ENCODE measurements at regions not wholly inside any gene's neighbourhood (a gene's known extent, or its start where the extent isn't known, plus 50 kb on each side); places are given as distances from the start of the nearest gene placed in this dataset.

DNA sequence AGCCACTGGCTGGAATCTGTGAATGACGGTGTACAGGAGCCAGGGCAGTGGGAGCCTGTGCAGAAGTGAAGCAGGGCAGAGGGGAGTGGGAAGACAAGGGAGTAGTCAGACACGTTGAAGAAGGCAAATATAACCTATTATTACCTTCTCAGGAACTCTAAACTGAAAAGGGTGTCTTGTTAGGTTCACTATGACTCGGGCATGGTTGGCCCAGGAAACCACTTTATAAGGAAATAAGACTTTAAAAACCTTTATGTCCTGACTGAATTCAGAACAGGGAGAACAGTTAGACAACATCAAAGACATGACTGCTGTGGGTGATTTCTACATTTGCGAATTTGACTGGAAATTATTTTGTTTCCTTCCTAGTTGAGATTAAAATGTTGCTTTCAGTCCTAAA, 107.5 kb downstream of the ACER2 start:
- no peak overlapping the region for H3K56ac ChIP-seq (ENCODE audit: low read length)
- no peak overlapping the region for H3K23ac ChIP-seq (ENCODE audit: low read length)
- H3K27me3 ChIP-seq (ENCODE audit: insufficient read depth, low read length, poor library complexity): no peaks in the 10 kb centered on the region
- no peak overlapping the region for H2BK5ac ChIP-seq (ENCODE audit: low read length)
- no peak overlapping the region for H2BK15ac ChIP-seq (replicated peaks; ENCODE audit: low read depth)
- H3K18ac ChIP-seq (ENCODE audit: low read length): no peak overlapping the region
- no peak overlapping the region for H3K4me2 ChIP-seq (ENCODE audit: low read length)
- no peak overlapping the region for H4K8ac ChIP-seq (ENCODE audit: low read depth, low read length)
- H3K79me1 ChIP-seq (ENCODE audit: low read length): no peaks in the 10 kb centered on the region
- no peak overlapping the region for H3K4ac ChIP-seq (ENCODE audit: low read depth, low read length)
- no peak overlapping the region for H3K27ac ChIP-seq (ENCODE audit: low read depth, low read length)
- no peaks in the 10 kb centered on the region for H3K79me2 ChIP-seq (ENCODE audit: control insufficient read depth, insufficient read depth, low read length)
- H4K5ac ChIP-seq (ENCODE audit: low read length): no peak overlapping the region
- H3K9ac ChIP-seq (ENCODE audit: low read length): no peak overlapping the region
- no peak for DNase-seq
- WGBS (ENCODE audit: extremely low coverage, insufficient coverage, low lambda C conversion rate): no CpG with 5 or more reads among the region's 4 CpGs
- H3K4me3 ChIP-seq (ENCODE audit: low read length): no peak overlapping the region
- H2BK120ac ChIP-seq (ENCODE audit: low read depth, low read length): no peak overlapping the region
- H3K4me1 ChIP-seq (ENCODE audit: control insufficient read depth, low read depth, low read length): no peaks in the 10 kb centered on the region
- H3K36me3 ChIP-seq (ENCODE audit: control insufficient read depth, insufficient read depth, low read length): no peaks in the 10 kb centered on the region
- no peak overlapping the region for H2AK5ac ChIP-seq (ENCODE audit: low read length)

DNA sequence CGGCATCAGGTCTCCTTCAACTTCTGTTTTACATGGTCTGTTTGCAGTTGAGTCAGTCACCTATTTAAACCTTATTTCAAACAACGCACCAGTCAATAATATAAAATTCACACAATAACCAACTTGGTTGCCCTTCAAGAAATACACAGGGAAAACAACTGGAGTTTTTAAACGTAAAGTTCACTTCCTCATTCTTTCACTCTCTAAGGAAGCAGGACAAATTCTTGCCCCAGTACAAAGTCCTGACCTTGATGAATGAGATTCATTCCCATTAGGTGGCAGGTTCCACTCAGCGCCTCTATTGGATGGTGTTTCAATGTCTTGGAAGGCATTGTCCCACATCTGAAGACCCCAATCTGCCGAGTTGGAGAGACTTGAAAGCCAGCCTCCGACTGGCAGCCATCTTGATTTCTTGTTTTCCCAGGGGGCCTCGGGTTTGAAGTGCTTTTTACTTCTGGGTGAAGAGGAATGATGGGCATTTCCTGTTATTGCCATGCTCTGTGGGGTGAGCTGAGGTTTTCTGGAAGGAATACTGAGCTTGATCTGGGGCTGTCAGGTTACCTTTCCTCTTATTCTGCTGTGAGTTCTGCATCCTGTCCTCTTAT, 105.0 kb downstream of the ACER2 start:
- no peaks in the 10 kb centered on the region for H3K79me2 ChIP-seq (ENCODE audit: control insufficient read depth, insufficient read depth, low read length)
- H3K27me3 ChIP-seq (ENCODE audit: insufficient read depth, low read length, poor library complexity): no peaks in the 10 kb centered on the region
- no peak overlapping the region for H3K27ac ChIP-seq (ENCODE audit: low read depth, low read length)
- H3K79me1 ChIP-seq (ENCODE audit: low read length): no peaks in the 10 kb centered on the region
- no peak overlapping the region for H3K9ac ChIP-seq (ENCODE audit: low read length)
- WGBS (ENCODE audit: extremely low coverage, insufficient coverage, low lambda C conversion rate): no CpG with 5 or more reads among the region's 7 CpGs
- H4K5ac ChIP-seq (ENCODE audit: low read length): no peak overlapping the region
- H2BK5ac ChIP-seq (ENCODE audit: low read length): no peak overlapping the region
- H3K4ac ChIP-seq (ENCODE audit: low read depth, low read length): no peak overlapping the region
- H3K18ac ChIP-seq (ENCODE audit: low read length): no peak overlapping the region
- H2AK5ac ChIP-seq (ENCODE audit: low read length): no peak overlapping the region
- H3K4me2 ChIP-seq (ENCODE audit: low read length): no peak overlapping the region
- no peak overlapping the region for H2BK120ac ChIP-seq (ENCODE audit: low read depth, low read length)
- no peak overlapping the region for H3K4me3 ChIP-seq (ENCODE audit: low read length)
- no peak overlapping the region for H3K56ac ChIP-seq (ENCODE audit: low read length)
- no peak overlapping the region for H4K8ac ChIP-seq (ENCODE audit: low read depth, low read length)
- H3K23ac ChIP-seq (ENCODE audit: low read length): no peak overlapping the region
- peak; percentile 5 for DNase-seq
- H2BK15ac ChIP-seq (replicated peaks; ENCODE audit: low read depth): no peak overlapping the region
- H3K4me1 ChIP-seq (ENCODE audit: control insufficient read depth, low read depth, low read length): no peaks in the 10 kb centered on the region
- H3K36me3 ChIP-seq (ENCODE audit: control insufficient read depth, insufficient read depth, low read length): no peaks in the 10 kb centered on the region

DNA sequence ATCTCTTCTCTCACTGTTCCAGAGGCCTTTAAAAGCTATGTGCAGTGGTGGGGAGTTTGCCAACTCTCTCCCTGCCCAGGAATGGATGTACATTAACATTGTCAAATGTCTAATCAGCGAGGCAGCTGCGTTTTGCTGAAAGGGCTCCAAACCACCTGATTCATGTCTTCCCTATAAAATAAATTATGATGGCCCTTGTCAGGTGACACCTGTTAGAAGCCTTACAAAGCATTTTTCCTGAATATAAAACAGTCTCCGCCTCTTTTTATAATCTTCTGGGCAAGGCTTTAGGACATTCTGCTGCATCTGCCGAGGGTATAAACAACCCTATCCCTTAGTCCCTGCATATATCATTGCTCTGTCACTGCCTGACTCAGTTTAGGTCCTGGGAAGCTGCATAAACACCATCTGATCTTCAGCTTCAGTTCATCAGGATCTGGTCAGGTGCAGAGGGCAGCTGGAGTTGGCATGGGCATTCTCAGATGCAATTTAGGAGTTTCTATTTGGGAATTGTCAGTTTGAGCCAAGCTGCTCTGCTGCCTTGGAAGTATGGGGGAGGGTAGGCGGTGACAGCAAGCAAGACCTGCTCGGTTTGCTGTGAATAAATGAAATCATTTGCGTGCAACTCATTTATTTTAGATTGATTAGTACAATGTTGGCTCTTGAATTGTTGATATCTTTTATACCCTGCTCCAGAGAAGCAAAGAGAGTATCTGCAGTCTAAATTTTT, 103.5 kb downstream of the ACER2 start:
- H2BK15ac ChIP-seq (replicated peaks; ENCODE audit: low read depth): no peak overlapping the region
- no peak overlapping the region for H3K56ac ChIP-seq (ENCODE audit: low read length)
- no CpG with 5 or more reads among the region's 7 CpGs for WGBS (ENCODE audit: extremely low coverage, insufficient coverage, low lambda C conversion rate)
- no peaks in the 10 kb centered on the region for H3K79me2 ChIP-seq (ENCODE audit: control insufficient read depth, insufficient read depth, low read length)
- no peak overlapping the region for H2BK5ac ChIP-seq (ENCODE audit: low read length)
- no peak overlapping the region for H3K4me2 ChIP-seq (ENCODE audit: low read length)
- H2AK5ac ChIP-seq (ENCODE audit: low read length): no peak overlapping the region
- no peak overlapping the region for H3K27ac ChIP-seq (ENCODE audit: low read depth, low read length)
- no peak overlapping the region for H3K9ac ChIP-seq (ENCODE audit: low read length)
- no peaks in the 10 kb centered on the region for H3K36me3 ChIP-seq (ENCODE audit: control insufficient read depth, insufficient read depth, low read length)
- DNase-seq: no peak
- H3K27me3 ChIP-seq (ENCODE audit: insufficient read depth, low read length, poor library complexity): no peaks in the 10 kb centered on the region
- no peak overlapping the region for H2BK120ac ChIP-seq (ENCODE audit: low read depth, low read length)
- no peak overlapping the region for H4K5ac ChIP-seq (ENCODE audit: low read length)
- H3K4ac ChIP-seq (ENCODE audit: low read depth, low read length): no peak overlapping the region
- no peak overlapping the region for H3K23ac ChIP-seq (ENCODE audit: low read length)
- no peaks in the 10 kb centered on the region for H3K4me1 ChIP-seq (ENCODE audit: control insufficient read depth, low read depth, low read length)
- no peaks in the 10 kb centered on the region for H3K79me1 ChIP-seq (ENCODE audit: low read length)
- no peak overlapping the region for H3K18ac ChIP-seq (ENCODE audit: low read length)
- no peak overlapping the region for H3K4me3 ChIP-seq (ENCODE audit: low read length)
- no peak overlapping the region for H4K8ac ChIP-seq (ENCODE audit: low read depth, low read length)

DNA sequence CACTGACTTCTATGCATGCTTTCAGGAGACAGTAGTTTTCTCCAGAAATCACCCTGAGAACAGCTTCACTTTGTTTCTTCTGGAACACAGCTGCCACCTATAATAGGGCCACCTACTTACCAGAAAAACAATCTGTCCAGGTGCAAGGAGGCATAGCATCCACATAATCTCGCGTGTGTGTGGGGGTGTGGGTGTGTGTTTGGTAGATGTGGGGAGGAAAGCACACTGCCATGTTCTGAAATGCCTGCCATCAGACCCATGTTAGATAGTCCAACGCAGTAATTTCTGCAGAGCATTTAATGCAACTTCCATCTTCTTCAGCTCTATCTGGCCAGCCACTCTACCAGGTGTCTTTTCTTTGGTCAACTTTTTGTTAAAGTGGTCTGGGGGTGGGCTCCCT, 102.9 kb downstream of the ACER2 start:
- no peak overlapping the region for H3K9ac ChIP-seq (ENCODE audit: low read length)
- H2BK120ac ChIP-seq (ENCODE audit: low read depth, low read length): no peak overlapping the region
- no peaks in the 10 kb centered on the region for H3K4me1 ChIP-seq (ENCODE audit: control insufficient read depth, low read depth, low read length)
- H3K79me1 ChIP-seq (ENCODE audit: low read length): no peaks in the 10 kb centered on the region
- H3K36me3 ChIP-seq (ENCODE audit: control insufficient read depth, insufficient read depth, low read length): no peaks in the 10 kb centered on the region
- no peak for DNase-seq
- H3K79me2 ChIP-seq (ENCODE audit: control insufficient read depth, insufficient read depth, low read length): no peaks in the 10 kb centered on the region
- no peak overlapping the region for H4K8ac ChIP-seq (ENCODE audit: low read depth, low read length)
- H3K18ac ChIP-seq (ENCODE audit: low read length): no peak overlapping the region
- no peak overlapping the region for H2BK5ac ChIP-seq (ENCODE audit: low read length)
- H3K27ac ChIP-seq (ENCODE audit: low read depth, low read length): no peak overlapping the region
- H2BK15ac ChIP-seq (replicated peaks; ENCODE audit: low read depth): no peak overlapping the region
- no peak overlapping the region for H4K5ac ChIP-seq (ENCODE audit: low read length)
- no peak overlapping the region for H2AK5ac ChIP-seq (ENCODE audit: low read length)
- H3K56ac ChIP-seq (ENCODE audit: low read length): no peak overlapping the region
- H3K4me3 ChIP-seq (ENCODE audit: low read length): no peak overlapping the region
- H3K4ac ChIP-seq (ENCODE audit: low read depth, low read length): no peak overlapping the region
- no CpG with 5 or more reads among the region's 3 CpGs for WGBS (ENCODE audit: extremely low coverage, insufficient coverage, low lambda C conversion rate)
- H3K4me2 ChIP-seq (ENCODE audit: low read length): no peak overlapping the region
- H3K23ac ChIP-seq (ENCODE audit: low read length): peak overlapping the region; percentile 84
- H3K27me3 ChIP-seq (ENCODE audit: insufficient read depth, low read length, poor library complexity): no peaks in the 10 kb centered on the region

DNA sequence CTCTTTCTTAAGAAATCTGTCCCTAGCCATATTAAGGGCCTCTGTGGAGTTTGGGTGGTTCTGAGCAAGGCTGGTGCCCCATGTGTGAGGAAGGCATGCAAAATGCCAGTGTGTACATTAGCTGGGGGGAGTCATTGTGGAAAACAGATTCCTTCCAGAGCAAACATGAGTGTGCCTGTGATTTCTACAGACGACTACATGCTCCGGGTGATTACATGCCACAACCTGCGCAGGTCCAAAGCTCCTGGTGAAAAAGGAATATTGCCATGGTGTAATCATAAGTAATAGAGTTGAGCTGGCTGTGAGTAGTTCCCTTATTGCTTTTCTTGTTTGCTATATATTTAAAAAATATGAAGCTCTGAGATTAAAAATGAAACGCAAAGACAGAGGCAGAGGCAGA, 102.1 kb downstream of the ACER2 start:
- Histone ChIP-seq H2BK120ac (ENCODE audit: low read depth, low read length) (no peak overlapping the region), H3K9ac (ENCODE audit: low read length) (no peak overlapping the region), H2BK15ac (replicated peaks; ENCODE audit: low read depth) (no peak overlapping the region), H3K4me1 (ENCODE audit: control insufficient read depth, low read depth, low read length) (no peaks in the 10 kb centered on the region), H3K36me3 (ENCODE audit: control insufficient read depth, insufficient read depth, low read length) (no peaks in the 10 kb centered on the region), H3K27me3 (ENCODE audit: insufficient read depth, low read length, poor library complexity) (no peaks in the 10 kb centered on the region), H3K18ac (ENCODE audit: low read length) (no peak overlapping the region), H3K4me2 (ENCODE audit: low read length) (no peak overlapping the region), H3K4ac (ENCODE audit: low read depth, low read length) (no peak overlapping the region), H3K56ac (ENCODE audit: low read length) (no peak overlapping the region), H2BK5ac (ENCODE audit: low read length) (no peak overlapping the region), H3K27ac (ENCODE audit: low read depth, low read length) (no peak overlapping the region), H4K8ac (ENCODE audit: low read depth, low read length) (no peak overlapping the region), H4K5ac (ENCODE audit: low read length) (no peak overlapping the region), H3K79me2 (ENCODE audit: control insufficient read depth, insufficient read depth, low read length) (no peaks in the 10 kb centered on the region), H3K4me3 (ENCODE audit: low read length) (no peak overlapping the region), H3K23ac (ENCODE audit: low read length) (no peak overlapping the region), H3K79me1 (ENCODE audit: low read length) (no peaks in the 10 kb centered on the region), H2AK5ac (ENCODE audit: low read length) (no peak overlapping the region)
- no CpG with 5 or more reads among the region's 4 CpGs for WGBS (ENCODE audit: extremely low coverage, insufficient coverage, low lambda C conversion rate)
- DNase-seq: no peak
